ENCODE measurements at regions not wholly inside any gene's neighbourhood (a gene's known extent, or its start where the extent isn't known, plus 50 kb on each side); places are given as distances from the start of the nearest gene placed in this dataset.

- TF ChIP-seq SUZ12 (IDR thresholded peaks at IDR 0.05) (no peak), FOXA1 (IDR thresholded peaks at IDR 0.05) (no peak), FOXK2 (IDR thresholded peaks at IDR 0.05) (no peak), SP1 (IDR thresholded peaks at IDR 0.05) (no peak)
Measured at GRCh38 chr22:23509571-23510302, 70.4 kb downstream of the IGLL1 start.
